Transverse colon (tissue), 4 donors: ENCODE measurements at regions not wholly inside any gene's neighbourhood (a gene's known extent, or its start where the extent isn't known, plus 50 kb on each side); places are given as distances from the start of the nearest gene placed in this dataset.

Experiments used
- POLR2A ChIP-seq: fragments of 450-650 bp; IDR thresholded peaks from one replicate; pipeline ENCODE4 v1.6.1; 2016; ENCODE audit warnings: antibody characterized with exemption, mild to moderate bottlenecking, moderate library complexity
- POLR2AphosphoS5 ChIP-seq, 3 donors: sonication (generic); formaldehyde crosslinking; IDR thresholded peaks; one replicate each; pipeline ENCODE4 v1.6.1; 2016; ENCODE audit warnings: antibody characterized with exemption in 3 of 3
- TF ChIP-seq, protein P1 (sequence below), 5 experiments: fragments of 200-600 bp in 3 of 5; fragments of 450-650 bp in 2 of 5; sonication (generic) in 3 of 5; IDR thresholded peaks; 1 replicate in 2 of 5; 2 replicates in 3 of 5; pipeline ENCODE4 v1.5.1; 2016 to 2017; ENCODE audit warnings: antibody characterized with exemption in 5 of 5, inconsistent platforms in 3 of 5, mild to moderate bottlenecking in 2 of 5, moderate library complexity in 1 of 5

DNA sequence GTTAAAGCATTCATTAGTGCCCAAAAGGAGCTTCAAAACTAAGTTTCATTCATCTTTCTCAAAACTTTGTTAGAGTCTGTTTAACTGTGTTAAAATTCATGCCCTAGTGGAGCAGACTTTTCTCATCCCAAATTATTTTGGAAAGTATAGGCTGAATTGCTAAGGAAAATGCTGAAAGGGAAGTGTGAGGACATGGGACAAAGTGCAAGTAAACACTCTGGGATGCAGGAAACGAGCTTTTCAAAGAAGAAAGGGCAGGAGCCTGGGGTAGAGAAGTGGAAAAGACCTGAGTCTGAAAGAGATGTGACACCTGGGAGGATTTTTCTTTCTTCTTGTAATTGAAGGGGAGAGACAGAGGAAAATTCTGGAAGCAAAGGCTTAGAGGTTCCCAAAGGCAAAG is 93.1 kb upstream of the ANKRD1 start:
- TF ChIP-seq POLR2A (no peak), POLR2AphosphoS5 (IDR thresholded peaks at IDR 0.05) (no peak)
- TF ChIP-seq, protein P1, sequence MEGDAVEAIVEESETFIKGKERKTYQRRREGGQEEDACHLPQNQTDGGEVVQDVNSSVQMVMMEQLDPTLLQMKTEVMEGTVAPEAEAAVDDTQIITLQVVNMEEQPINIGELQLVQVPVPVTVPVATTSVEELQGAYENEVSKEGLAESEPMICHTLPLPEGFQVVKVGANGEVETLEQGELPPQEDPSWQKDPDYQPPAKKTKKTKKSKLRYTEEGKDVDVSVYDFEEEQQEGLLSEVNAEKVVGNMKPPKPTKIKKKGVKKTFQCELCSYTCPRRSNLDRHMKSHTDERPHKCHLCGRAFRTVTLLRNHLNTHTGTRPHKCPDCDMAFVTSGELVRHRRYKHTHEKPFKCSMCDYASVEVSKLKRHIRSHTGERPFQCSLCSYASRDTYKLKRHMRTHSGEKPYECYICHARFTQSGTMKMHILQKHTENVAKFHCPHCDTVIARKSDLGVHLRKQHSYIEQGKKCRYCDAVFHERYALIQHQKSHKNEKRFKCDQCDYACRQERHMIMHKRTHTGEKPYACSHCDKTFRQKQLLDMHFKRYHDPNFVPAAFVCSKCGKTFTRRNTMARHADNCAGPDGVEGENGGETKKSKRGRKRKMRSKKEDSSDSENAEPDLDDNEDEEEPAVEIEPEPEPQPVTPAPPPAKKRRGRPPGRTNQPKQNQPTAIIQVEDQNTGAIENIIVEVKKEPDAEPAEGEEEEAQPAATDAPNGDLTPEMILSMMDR (IDR thresholded peaks at IDR 0.05): no peak
